Neural cell (in vitro differentiated cells): ENCODE measurements at regions not wholly inside any gene's neighbourhood (a gene's known extent, or its start where the extent isn't known, plus 50 kb on each side); places are given as distances from the start of the nearest gene placed in this dataset.

ENCODE experiments used
- H2AFZ ChIP-seq: fragments of 200-600, 300-800 bp; sonication (generic), shearing (Covaris generic); 2 replicates; pipeline ENCODE4 v1.6.0; 2014; ENCODE audit warnings: low read depth, mild to moderate bottlenecking, antibody characterized with exemption, low read length, moderate library complexity
- H3F3A ChIP-seq: fragments of 200-600 bp; shearing (Covaris generic); 2 replicates; pipeline ENCODE4 v1.6.1; 2016; ENCODE audit warnings: mild to moderate bottlenecking, moderate library complexity, mixed read lengths, antibody characterized with exemption, low read length; ENCODE audit not compliant: insufficient read depth, poor library complexity, severe bottlenecking
- H3K27ac ChIP-seq: fragments of 200-600, 300-800 bp; sonication (generic), shearing (Covaris generic); 2 replicates; pipeline ENCODE4 v1.5.1; 2014; ENCODE audit warnings: mild to moderate bottlenecking, low read length, moderate library complexity
- H3K27me3 ChIP-seq: fragments of 300-800, 200-600 bp; sonication (generic), shearing (Covaris generic); 2 replicates; pipeline ENCODE4 v1.6.0; 2014; ENCODE audit warnings: mild to moderate bottlenecking, low read depth, low read length, moderate library complexity; ENCODE audit not compliant: insufficient read depth
- H3K36me3 ChIP-seq: fragments of 300-800, 200-600 bp; sonication (generic), shearing (Covaris generic); 2 replicates; pipeline ENCODE4 v1.5.1; 2014; ENCODE audit warnings: mild to moderate bottlenecking, antibody characterized with exemption, low read length, moderate library complexity; ENCODE audit not compliant: insufficient read depth
- H3K4me2 ChIP-seq: fragments of 300-800, 200-600 bp; sonication (generic), shearing (Covaris generic); 2 replicates; pipeline ENCODE4 v1.6.0; 2014; ENCODE audit warnings: mild to moderate bottlenecking, low read length
- H3K4me3 ChIP-seq: fragments of 300-800, 200-600 bp; sonication (generic), shearing (Covaris generic); 2 replicates; pipeline ENCODE4 v1.5.1; 2014; ENCODE audit warnings: mild to moderate bottlenecking, low read length, moderate library complexity
- H3K79me2 ChIP-seq: fragments of 200-600 bp; shearing (Covaris generic); replicated peaks from 2 replicates; pipeline ENCODE4 v1.6.0; 2014; ENCODE audit warnings: mild to moderate bottlenecking, low read length, moderate library complexity; ENCODE audit not compliant: insufficient read depth
- H3K9ac ChIP-seq: fragments of 300-800, 200-600 bp; sonication (generic), shearing (Covaris generic); 2 replicates; pipeline ENCODE4 v1.6.1; 2016; ENCODE audit warnings: mild to moderate bottlenecking, low read length, mixed read lengths
- H3K9me2 ChIP-seq: fragments of 200-600 bp; shearing (Covaris generic); 2 replicates; pipeline ENCODE4 v1.6.1; 2016; ENCODE audit warnings: mild to moderate bottlenecking, low read length, mixed read lengths; ENCODE audit not compliant: insufficient read depth
- H3K9me3 ChIP-seq: fragments of 200-600, 300-800 bp; sonication (generic), shearing (Covaris generic); 2 replicates; pipeline ENCODE4 v1.6.1; 2016; ENCODE audit warnings: mild to moderate bottlenecking, mixed run types, low read length, moderate library complexity, mixed read lengths
- H4K20me1 ChIP-seq: fragments of 200-600 bp; shearing (Covaris generic); 2 replicates; pipeline ENCODE4 v1.6.1; 2016; ENCODE audit warnings: mild to moderate bottlenecking, mixed run types; ENCODE audit not compliant: insufficient read depth
- EP300 ChIP-seq: fragments of 450-650 bp; conservative IDR thresholded peaks from 2 replicates; pipeline ENCODE4 v1.6.1; 2014; ENCODE audit warnings: antibody characterized with exemption, mild to moderate bottlenecking, moderate library complexity; ENCODE audit not compliant: poor library complexity, severe bottlenecking
- EZH2 ChIP-seq: fragments of 200-600, 300-800 bp; shearing (Covaris generic), sonication (generic); IDR thresholded peaks from 2 replicates; pipeline ENCODE4 v1.6.1; 2014; ENCODE audit warnings: antibody characterized with exemption, low read length, borderline replicate concordance, mild to moderate bottlenecking; ENCODE audit not compliant: insufficient read depth, poor library complexity, severe bottlenecking
- MXI1 ChIP-seq: fragments of 450-650 bp; conservative IDR thresholded peaks from 2 replicates; pipeline ENCODE4 v1.6.1; 2014; ENCODE audit warnings: antibody characterized with exemption, mild to moderate bottlenecking; ENCODE audit not compliant: poor library complexity, severe bottlenecking
- POLR2AphosphoS5 ChIP-seq: IDR thresholded peaks from 2 replicates; pipeline ENCODE4 v1.6.1; 2012
- RAD21 ChIP-seq: fragments of 450-650 bp; conservative IDR thresholded peaks from 2 replicates; pipeline ENCODE4 v1.6.1; 2014; ENCODE audit warnings: antibody characterized with exemption, mild to moderate bottlenecking, moderate library complexity
- SMC3 ChIP-seq: fragments of 450-650 bp; conservative IDR thresholded peaks from 2 replicates; pipeline ENCODE4 v1.6.1; 2014; ENCODE audit warnings: antibody characterized with exemption, mild to moderate bottlenecking, moderate library complexity; ENCODE audit not compliant: poor library complexity
- TAF1 ChIP-seq: IDR thresholded peaks from 2 replicates; pipeline ENCODE4 v1.6.1; 2012; ENCODE audit warnings: low read depth
- TF ChIP-seq, protein P1 (sequence below): IDR thresholded peaks from 2 replicates; pipeline ENCODE4 v1.6.1; 2012; ENCODE audit warnings: borderline replicate concordance
- TF ChIP-seq, protein P2 (sequence below): fragments of 450-650 bp; IDR thresholded peaks from 2 replicates; pipeline ENCODE4 v1.5.1; 2014; ENCODE audit warnings: antibody characterized with exemption, mild to moderate bottlenecking, moderate library complexity; ENCODE audit not compliant: poor library complexity, severe bottlenecking

DNA sequence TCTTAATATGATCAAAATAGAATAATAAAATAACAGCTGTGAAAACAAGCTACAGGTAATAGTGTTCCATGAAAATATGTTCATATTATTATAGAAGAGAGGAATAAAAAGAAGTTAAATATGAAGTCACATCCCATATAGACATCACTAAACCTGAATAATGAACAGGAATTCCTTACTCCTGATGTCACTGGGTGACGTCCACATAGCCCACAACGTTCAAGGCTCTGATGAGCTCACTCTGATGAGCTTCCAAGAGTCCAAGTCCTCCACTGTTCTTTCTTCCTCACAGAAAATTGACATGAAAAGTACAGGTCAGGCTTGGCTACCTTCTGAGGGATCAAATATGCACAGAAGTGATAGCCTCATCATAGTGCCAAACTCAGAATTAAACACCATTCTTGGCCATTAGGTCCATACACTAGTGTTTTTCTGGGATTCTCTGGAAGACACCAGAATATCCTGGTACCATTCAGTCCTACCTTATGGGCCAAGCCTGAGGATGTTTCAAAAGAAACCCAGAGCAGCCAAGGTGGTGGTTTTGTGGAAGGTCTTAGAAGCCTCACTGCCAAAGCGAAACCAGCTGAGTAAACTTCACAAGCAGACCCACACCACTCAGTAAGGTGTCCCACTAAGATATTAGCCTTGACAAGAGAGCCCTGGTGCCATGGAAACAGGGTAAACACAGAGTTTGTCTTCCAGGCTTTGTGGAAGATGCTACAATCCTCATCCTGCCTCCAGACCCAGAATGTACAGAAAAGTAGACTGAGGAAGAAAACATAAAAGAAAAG is 138.4 kb upstream of the HHIP start:
- Histone ChIP-seq H2AFZ (no peak overlapping the region), H3K9ac (no peak overlapping the region), H3K4me2 (no peak overlapping the region), H4K20me1 (no peaks in the 10 kb centered on the region), H3K27ac (no peak overlapping the region), H3K9me2 (no peaks in the 10 kb centered on the region), H3K79me2 (no peaks in the 10 kb centered on the region), H3K36me3 (no peaks in the 10 kb centered on the region), H3K9me3 (no peaks in the 10 kb centered on the region), H3K4me3 (no peak overlapping the region), H3K27me3 (no peaks in the 10 kb centered on the region), H3F3A (no peaks in the 10 kb centered on the region)
- TF ChIP-seq POLR2AphosphoS5 = no peak
- no peak for TF ChIP-seq RAD21
- TF ChIP-seq EZH2 = no peak
- no peak for TF ChIP-seq MXI1
- TF ChIP-seq SMC3 = no peak
- no peak for TF ChIP-seq EP300
- no peak for TF ChIP-seq TAF1
- TF ChIP-seq, protein P1, sequence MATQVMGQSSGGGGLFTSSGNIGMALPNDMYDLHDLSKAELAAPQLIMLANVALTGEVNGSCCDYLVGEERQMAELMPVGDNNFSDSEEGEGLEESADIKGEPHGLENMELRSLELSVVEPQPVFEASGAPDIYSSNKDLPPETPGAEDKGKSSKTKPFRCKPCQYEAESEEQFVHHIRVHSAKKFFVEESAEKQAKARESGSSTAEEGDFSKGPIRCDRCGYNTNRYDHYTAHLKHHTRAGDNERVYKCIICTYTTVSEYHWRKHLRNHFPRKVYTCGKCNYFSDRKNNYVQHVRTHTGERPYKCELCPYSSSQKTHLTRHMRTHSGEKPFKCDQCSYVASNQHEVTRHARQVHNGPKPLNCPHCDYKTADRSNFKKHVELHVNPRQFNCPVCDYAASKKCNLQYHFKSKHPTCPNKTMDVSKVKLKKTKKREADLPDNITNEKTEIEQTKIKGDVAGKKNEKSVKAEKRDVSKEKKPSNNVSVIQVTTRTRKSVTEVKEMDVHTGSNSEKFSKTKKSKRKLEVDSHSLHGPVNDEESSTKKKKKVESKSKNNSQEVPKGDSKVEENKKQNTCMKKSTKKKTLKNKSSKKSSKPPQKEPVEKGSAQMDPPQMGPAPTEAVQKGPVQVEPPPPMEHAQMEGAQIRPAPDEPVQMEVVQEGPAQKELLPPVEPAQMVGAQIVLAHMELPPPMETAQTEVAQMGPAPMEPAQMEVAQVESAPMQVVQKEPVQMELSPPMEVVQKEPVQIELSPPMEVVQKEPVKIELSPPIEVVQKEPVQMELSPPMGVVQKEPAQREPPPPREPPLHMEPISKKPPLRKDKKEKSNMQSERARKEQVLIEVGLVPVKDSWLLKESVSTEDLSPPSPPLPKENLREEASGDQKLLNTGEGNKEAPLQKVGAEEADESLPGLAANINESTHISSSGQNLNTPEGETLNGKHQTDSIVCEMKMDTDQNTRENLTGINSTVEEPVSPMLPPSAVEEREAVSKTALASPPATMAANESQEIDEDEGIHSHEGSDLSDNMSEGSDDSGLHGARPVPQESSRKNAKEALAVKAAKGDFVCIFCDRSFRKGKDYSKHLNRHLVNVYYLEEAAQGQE = no peak
- TF ChIP-seq, protein P2, sequence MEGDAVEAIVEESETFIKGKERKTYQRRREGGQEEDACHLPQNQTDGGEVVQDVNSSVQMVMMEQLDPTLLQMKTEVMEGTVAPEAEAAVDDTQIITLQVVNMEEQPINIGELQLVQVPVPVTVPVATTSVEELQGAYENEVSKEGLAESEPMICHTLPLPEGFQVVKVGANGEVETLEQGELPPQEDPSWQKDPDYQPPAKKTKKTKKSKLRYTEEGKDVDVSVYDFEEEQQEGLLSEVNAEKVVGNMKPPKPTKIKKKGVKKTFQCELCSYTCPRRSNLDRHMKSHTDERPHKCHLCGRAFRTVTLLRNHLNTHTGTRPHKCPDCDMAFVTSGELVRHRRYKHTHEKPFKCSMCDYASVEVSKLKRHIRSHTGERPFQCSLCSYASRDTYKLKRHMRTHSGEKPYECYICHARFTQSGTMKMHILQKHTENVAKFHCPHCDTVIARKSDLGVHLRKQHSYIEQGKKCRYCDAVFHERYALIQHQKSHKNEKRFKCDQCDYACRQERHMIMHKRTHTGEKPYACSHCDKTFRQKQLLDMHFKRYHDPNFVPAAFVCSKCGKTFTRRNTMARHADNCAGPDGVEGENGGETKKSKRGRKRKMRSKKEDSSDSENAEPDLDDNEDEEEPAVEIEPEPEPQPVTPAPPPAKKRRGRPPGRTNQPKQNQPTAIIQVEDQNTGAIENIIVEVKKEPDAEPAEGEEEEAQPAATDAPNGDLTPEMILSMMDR = no peak

DNA sequence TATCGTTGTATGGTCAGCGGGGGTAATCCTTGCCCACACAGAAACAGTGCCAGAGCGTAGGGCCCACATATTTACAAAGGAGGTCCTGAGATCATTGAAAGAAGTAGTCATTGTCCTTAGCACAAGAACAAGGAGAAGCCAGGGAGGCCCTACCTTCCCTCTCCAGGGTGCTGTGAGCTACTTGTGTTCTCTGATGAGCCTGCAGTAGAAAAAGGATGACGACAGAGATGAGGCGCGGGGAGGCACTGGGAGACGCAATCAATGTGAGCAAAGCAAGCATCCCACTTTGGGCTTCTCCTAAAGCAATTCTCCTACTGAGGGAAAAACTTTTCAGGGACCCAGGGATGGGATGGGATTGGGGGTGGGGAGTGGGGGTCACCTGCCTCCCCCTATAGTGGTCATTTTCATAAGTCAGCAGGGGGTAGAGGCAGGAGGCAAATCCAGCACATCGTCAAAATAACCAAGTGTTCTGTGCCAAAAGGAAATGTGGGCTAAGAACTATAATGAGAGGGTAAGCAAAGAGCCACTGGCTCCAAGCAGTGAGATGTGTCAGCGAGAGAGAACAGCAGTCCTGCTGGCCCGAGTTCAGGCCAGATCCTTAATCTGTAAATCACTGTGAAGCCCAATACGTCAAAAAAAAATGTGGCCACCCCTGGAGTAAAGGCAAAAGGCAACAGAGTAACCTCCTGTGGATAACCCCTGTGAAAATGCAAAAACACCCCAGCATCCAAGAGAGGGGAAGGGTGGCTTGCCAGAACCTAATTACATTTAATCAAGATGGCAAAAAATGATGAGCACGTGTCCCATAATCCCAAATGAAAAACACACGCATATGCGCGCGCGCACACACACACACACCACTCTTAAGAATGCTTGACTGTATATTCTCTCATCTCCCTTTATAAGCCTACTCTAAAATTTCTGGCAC is 136.6 kb upstream of the HHIP start:
- Histone ChIP-seq H3K4me2 (no peak overlapping the region), H3K27me3 (no peaks in the 10 kb centered on the region), H3K9me2 (no peaks in the 10 kb centered on the region), H3K9me3 (no peaks in the 10 kb centered on the region), H3K9ac (no peak overlapping the region), H4K20me1 (no peaks in the 10 kb centered on the region), H3K27ac (no peak overlapping the region), H3K4me3 (no peak overlapping the region), H2AFZ (no peak overlapping the region), H3F3A (no peaks in the 10 kb centered on the region), H3K36me3 (no peaks in the 10 kb centered on the region), H3K79me2 (no peaks in the 10 kb centered on the region)
- TF ChIP-seq SMC3 (no peak), POLR2AphosphoS5 (no peak), RAD21 (no peak), TAF1 (no peak), MXI1 (no peak), EZH2 (no peak)
- TF ChIP-seq, protein P1 = no peak
- TF ChIP-seq, protein P2 = no peak
